Spinal cord (tissue), 9 donors: ENCODE measurements at regions not wholly inside any gene's neighbourhood (a gene's known extent, or its start where the extent isn't known, plus 50 kb on each side); places are given as distances from the start of the nearest gene placed in this dataset.
A peak's percentile ranks its signal among the peaks of the same experiment; 100 is the strongest.

ENCODE experiments used
- DNase-seq, 6 donors: peaks; one replicate each; pipeline versions ENCODE4 v3.0.0 to v3.0.0-alpha.2; 2013 to 2015; ENCODE audit warnings: low spot score in 6 of 6, low read depth in 4 of 6
- H3K27ac ChIP-seq: one replicate; pipeline ENCODE4 v1.5.1; 2013; ENCODE audit warnings: low read depth, low read length, control low read depth
- H3K27me3 ChIP-seq: one replicate; pipeline ENCODE4 v1.6.1; 2013; ENCODE audit warnings: low read length; ENCODE audit not compliant: control insufficient read depth, insufficient read depth
- H3K36me3 ChIP-seq: one replicate; pipeline ENCODE4 v1.6.1; 2013; ENCODE audit warnings: low read length; ENCODE audit not compliant: control insufficient read depth, insufficient read depth
- H3K4me1 ChIP-seq: one replicate; pipeline ENCODE4 v1.6.1; 2013; ENCODE audit warnings: low read length; ENCODE audit not compliant: control insufficient read depth, insufficient read depth
- H3K4me3 ChIP-seq: one replicate; pipeline ENCODE4 v1.5.1; 2013; ENCODE audit warnings: low read depth, low read length, control low read depth
- H3K9me3 ChIP-seq: one replicate; pipeline ENCODE4 v1.6.1; 2013; ENCODE audit warnings: low read length; ENCODE audit not compliant: control insufficient read depth, insufficient read depth
- WGBS: methylation state at CpG from one replicate; pipeline ENCODE4 v1.1.5; 2013; ENCODE audit warnings: missing lambda C conversion rate; ENCODE audit not compliant: insufficient coverage; 5-methylcytosine and 5-hydroxymethylcytosine counted together
- donor health status: healthy.

DNA sequence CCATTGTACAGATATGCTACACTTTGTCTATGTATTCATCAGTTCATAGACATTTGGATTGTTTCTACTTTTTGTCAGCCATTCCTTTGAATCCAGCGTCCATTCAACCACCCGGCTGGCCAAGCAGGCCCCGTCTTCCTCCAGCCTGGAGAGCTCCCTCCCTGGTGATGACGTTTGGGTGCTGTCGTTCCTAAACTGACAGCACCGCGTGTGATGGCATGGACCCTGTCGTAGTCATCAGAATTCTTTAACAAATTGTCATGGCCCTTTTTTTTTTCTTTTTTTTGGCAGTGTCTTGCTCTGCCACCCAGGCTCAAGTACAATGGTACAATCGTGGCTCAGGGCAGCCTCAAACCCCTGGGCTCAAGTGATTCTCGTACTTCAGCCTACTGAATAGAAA lies 138.6 kb upstream of the ERRFI1 start:
- H3K27ac ChIP-seq = no peak overlapping the region
- WGBS = 87% methylated on average over 10 of the region's 10 CpGs
- DNase-seq = no peak
- H3K4me1 ChIP-seq = peaks cover 8% of the 10 kb centered on the region
- H3K27me3 ChIP-seq = no peaks in the 10 kb centered on the region
- no peak overlapping the region for H3K4me3 ChIP-seq
- no peaks in the 10 kb centered on the region for H3K9me3 ChIP-seq
- H3K36me3 ChIP-seq = no peaks in the 10 kb centered on the region

DNA sequence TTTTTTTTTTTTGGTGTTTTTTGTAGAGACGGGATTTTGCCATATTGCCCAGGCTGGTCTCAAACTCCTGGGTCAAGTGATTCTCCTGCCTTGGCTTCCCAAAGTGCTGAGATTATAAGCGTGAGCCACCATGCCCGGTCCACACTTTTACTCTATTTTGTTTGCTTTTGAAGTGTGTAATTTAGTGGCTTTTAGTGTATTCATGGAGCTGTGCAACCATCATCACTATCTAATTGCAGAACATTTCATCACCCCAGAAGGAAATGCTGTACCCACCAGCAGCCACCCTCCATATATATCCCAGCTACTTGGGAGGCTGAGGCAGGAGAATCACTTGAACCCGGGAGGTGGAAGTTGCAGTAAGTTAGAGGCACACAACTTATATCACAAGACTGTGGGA lies 136.9 kb upstream of the ERRFI1 start:
- Histone ChIP-seq H3K4me3 (no peak overlapping the region), H3K27ac (no peak overlapping the region), H3K36me3 (no peaks in the 10 kb centered on the region), H3K27me3 (no peaks in the 10 kb centered on the region), H3K4me1 (no peaks in the 10 kb centered on the region), H3K9me3 (no peaks in the 10 kb centered on the region)
- DNase-seq = no peak
- WGBS = 100% methylated on average over 1 of the region's 4 CpGs

- H3K9me3 ChIP-seq = no peaks in the 10 kb centered on the region
- no peaks in the 10 kb centered on the region for H3K36me3 ChIP-seq
- no peaks in the 10 kb centered on the region for H3K27me3 ChIP-seq
- H3K4me1 ChIP-seq = no peaks in the 10 kb centered on the region
- WGBS = 88% methylated on average over 6 of the region's 7 CpGs
- DNase-seq = no peak
- no peak overlapping the region for H3K4me3 ChIP-seq
- no peak overlapping the region for H3K27ac ChIP-seq
These were observed 136.1 kb upstream of the ERRFI1 start for GRCh38 chr1:8162168-8162567.

- Histone ChIP-seq H3K27me3 (no peaks in the 10 kb centered on the region), H3K4me1 (no peaks in the 10 kb centered on the region), H3K9me3 (no peaks in the 10 kb centered on the region), H3K36me3 (no peaks in the 10 kb centered on the region), H3K4me3 (no peak overlapping the region), H3K27ac (no peak overlapping the region)
- DNase-seq = no peak
- WGBS = 71% methylated on average over 8 of the region's 9 CpGs
These were observed 135.5 kb upstream of the ERRFI1 start for GRCh38 chr1:8161546-8162105.

DNA sequence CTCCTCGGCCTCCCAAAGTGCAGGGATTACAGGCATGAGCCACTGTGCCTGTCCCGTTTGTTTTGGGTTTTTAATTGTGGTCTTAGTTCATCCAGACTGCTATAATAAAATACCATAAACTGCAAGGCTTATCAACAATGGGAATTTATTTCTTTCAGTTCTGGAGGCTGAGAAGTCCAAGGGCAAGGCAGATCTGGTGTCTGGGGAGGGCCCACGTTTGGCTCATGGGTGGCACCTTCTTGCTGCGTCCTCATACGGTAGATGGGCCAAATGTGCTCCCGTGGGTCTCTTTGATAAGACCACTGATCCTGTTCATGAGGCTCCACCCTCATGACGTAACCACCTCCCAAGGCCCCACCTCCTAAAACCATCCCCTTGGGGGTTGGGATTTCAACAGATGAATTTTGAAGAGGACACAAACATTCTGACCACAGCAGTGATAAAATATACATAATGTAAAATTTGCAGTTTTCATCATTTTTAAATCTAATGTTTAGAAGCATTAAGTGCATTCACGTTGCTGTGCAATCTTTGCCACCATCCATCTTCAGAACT lies 133.4 kb upstream of the ERRFI1 start:
- no peaks in the 10 kb centered on the region for H3K36me3 ChIP-seq
- no peak overlapping the region for H3K27ac ChIP-seq
- peaks cover 3% of the 10 kb centered on the region for H3K4me1 ChIP-seq
- 85% methylated on average over 2 of the region's 8 CpGs for WGBS
- DNase-seq = no peak
- no peak overlapping the region for H3K4me3 ChIP-seq
- H3K9me3 ChIP-seq = no peaks in the 10 kb centered on the region
- no peaks in the 10 kb centered on the region for H3K27me3 ChIP-seq

GRCh38 chr1:8158995-8159394 lies 132.9 kb upstream of the ERRFI1 start:
- H3K36me3 ChIP-seq = no peaks in the 10 kb centered on the region
- H3K4me3 ChIP-seq = no peak overlapping the region
- no peaks in the 10 kb centered on the region for H3K9me3 ChIP-seq
- DNase-seq = no peak
- no peak overlapping the region for H3K27ac ChIP-seq
- no peaks in the 10 kb centered on the region for H3K27me3 ChIP-seq
- 100% methylated on average over 2 of the region's 4 CpGs for WGBS
- H3K4me1 ChIP-seq = peaks cover 9% of the 10 kb centered on the region

DNA sequence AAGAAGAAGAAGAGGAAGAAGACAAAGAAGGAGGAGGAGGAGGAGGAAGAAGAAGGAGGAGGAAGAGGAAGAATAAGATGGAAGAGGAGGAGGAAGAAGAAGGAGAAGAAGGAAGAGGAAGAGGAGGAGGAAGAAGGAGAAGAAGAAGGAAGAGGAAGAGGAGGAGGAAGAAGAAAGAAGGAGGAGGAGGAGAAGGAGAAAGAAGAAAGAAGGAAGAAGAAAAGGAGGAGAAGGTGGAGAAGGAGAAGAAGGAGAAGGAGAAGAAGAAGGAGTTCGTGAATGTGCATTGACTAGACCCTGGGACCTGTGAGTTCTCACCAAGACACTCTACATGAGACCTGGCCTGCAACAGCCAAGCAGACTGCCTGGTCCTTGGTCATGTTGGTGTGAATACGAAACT lies 131.7 kb upstream of the ERRFI1 start:
- H3K4me3 ChIP-seq = no peak overlapping the region
- no peaks in the 10 kb centered on the region for H3K27me3 ChIP-seq
- DNase-seq = no peak
- peaks cover 2% of the 10 kb centered on the region for H3K9me3 ChIP-seq
- WGBS = 100% methylated on average over 2 of the region's 2 CpGs
- no peak overlapping the region for H3K27ac ChIP-seq
- no peaks in the 10 kb centered on the region for H3K36me3 ChIP-seq
- peaks cover 11% of the 10 kb centered on the region for H3K4me1 ChIP-seq

- Histone ChIP-seq H3K4me3 (no peak overlapping the region), H3K27me3 (no peaks in the 10 kb centered on the region), H3K36me3 (no peaks in the 10 kb centered on the region), H3K9me3 (peaks cover 2% of the 10 kb centered on the region), H3K4me1 (peaks cover 11% of the 10 kb centered on the region), H3K27ac (no peak overlapping the region)
- WGBS = 75% methylated on average over 11 of the region's 14 CpGs
- DNase-seq = no peak
These were observed 129.5 kb upstream of the ERRFI1 start for GRCh38 chr1:8155528-8156186.

GRCh38 chr1:8154621-8155052 lies 128.5 kb upstream of the ERRFI1 start:
- H3K4me1 ChIP-seq = peaks cover 11% of the 10 kb centered on the region
- 9% methylated on average over 12 of the region's 15 CpGs for WGBS
- H3K4me3 ChIP-seq = no peak overlapping the region
- H3K9me3 ChIP-seq = peaks cover 2% of the 10 kb centered on the region
- H3K27ac ChIP-seq = peak overlapping the region; percentile 29
- H3K36me3 ChIP-seq = no peaks in the 10 kb centered on the region
- H3K27me3 ChIP-seq = no peaks in the 10 kb centered on the region
- peak in 2 of 6 donors; percentile 48 to 80 for DNase-seq

DNA sequence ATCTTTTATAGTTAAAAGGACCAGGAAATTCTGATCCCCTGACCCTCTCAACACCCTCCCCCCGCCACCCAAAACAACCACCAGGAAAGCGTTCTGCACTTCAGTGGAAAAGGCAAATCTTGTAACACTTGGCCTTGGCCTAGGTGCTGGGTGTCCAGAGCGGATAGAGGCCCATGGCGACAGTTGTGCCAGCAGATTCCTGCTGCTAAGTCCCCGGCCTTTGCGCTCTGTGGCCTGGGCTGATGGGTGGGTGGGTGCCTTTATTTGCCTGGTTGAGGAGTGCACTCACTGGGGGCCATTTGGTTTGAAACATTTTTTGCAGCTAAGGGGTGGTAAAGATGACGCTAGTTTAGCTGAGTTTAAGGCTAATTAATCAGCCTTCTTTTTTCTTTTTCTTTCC lies 127.9 kb upstream of the ERRFI1 start:
- WGBS = 94% methylated on average over 2 of the region's 7 CpGs
- peaks cover 11% of the 10 kb centered on the region for H3K4me1 ChIP-seq
- H3K9me3 ChIP-seq = peaks cover 2% of the 10 kb centered on the region
- H3K36me3 ChIP-seq = no peaks in the 10 kb centered on the region
- no peaks in the 10 kb centered on the region for H3K27me3 ChIP-seq
- H3K27ac ChIP-seq = no peak overlapping the region
- no peak overlapping the region for H3K4me3 ChIP-seq
- no peak for DNase-seq
